Lower lobe of right lung (tissue), 2 donors: ENCODE measurements at regions not wholly inside any gene's neighbourhood (a gene's known extent, or its start where the extent isn't known, plus 50 kb on each side); places are given as distances from the start of the nearest gene placed in this dataset.

Experiments used
- ATAC-seq, 2 donors: fragments of 200-7000 bp; cut with Tn5 transposase; one replicate each; pipeline ENCODE4 v1.9.1; 2020 to 2022; ENCODE audit warnings: mild to moderate bottlenecking in 2 of 2, moderate library complexity in 2 of 2
- DNase-seq: peaks from one replicate; pipeline ENCODE4 v3.0.0-alpha.2; 2020
- H3K27ac ChIP-seq: fragments of 200-600 bp; one replicate; pipeline ENCODE4 v1.8.0; 2022
- H3K27me3 ChIP-seq: fragments of 200-600 bp; one replicate; pipeline ENCODE4 v1.8.0; 2022; ENCODE audit warnings: low read depth
- H3K36me3 ChIP-seq: fragments of 200-600 bp; one replicate; pipeline ENCODE4 v1.8.0; 2022; ENCODE audit warnings: mild to moderate bottlenecking
- H3K4me1 ChIP-seq: fragments of 200-600 bp; one replicate; pipeline ENCODE4 v1.8.0; 2022
- H3K4me3 ChIP-seq: fragments of 200-600 bp; one replicate; pipeline ENCODE4 v1.8.0; 2022; ENCODE audit warnings: mild to moderate bottlenecking
- H3K9me3 ChIP-seq: fragments of 200-600 bp; one replicate; pipeline ENCODE4 v1.8.0; 2022
- intact Hi-C: fragments of 100-400 bp; cut with DNase I; formaldehyde crosslinking; loops from one replicate; pipeline ENCODE4 v1.11.0; 2022
- TF ChIP-seq, protein P1 (sequence below): fragments of 200-600 bp; IDR thresholded peaks from one replicate; pipeline ENCODE4 v1.8.0; 2022; ENCODE audit warnings: antibody characterized with exemption, mild to moderate bottlenecking
- donor health status: DM: no; HTN: yes; CAD: no; lungs with severe emphysema.

DNA sequence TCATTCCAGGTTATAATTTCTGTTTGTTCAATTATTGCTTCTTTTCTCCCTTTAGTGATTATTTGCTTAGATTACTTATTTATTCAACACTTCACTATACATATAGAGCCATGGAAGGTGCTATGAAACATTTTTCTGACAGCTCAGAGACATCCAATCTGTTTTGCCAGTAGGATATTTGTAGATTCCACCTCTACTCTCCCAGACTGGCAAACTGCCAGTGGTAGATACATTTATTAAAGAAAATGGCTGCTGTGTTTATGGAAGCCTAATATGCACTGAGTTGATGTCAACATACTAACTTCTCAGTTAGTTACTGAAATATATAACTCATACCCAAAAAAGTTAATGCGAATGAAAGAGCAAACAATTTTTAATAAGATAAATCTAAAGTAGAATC, 348.6 kb downstream of the TRAM1L1 start:
- no peaks in the 10 kb centered on the region for H3K27me3 ChIP-seq
- H3K27ac ChIP-seq = no peak overlapping the region
- no peaks in the 10 kb centered on the region for H3K36me3 ChIP-seq
- DNase-seq (no peak), ATAC-seq (no peak)
- no peaks in the 10 kb centered on the region for H3K9me3 ChIP-seq
- TF ChIP-seq, protein P1, sequence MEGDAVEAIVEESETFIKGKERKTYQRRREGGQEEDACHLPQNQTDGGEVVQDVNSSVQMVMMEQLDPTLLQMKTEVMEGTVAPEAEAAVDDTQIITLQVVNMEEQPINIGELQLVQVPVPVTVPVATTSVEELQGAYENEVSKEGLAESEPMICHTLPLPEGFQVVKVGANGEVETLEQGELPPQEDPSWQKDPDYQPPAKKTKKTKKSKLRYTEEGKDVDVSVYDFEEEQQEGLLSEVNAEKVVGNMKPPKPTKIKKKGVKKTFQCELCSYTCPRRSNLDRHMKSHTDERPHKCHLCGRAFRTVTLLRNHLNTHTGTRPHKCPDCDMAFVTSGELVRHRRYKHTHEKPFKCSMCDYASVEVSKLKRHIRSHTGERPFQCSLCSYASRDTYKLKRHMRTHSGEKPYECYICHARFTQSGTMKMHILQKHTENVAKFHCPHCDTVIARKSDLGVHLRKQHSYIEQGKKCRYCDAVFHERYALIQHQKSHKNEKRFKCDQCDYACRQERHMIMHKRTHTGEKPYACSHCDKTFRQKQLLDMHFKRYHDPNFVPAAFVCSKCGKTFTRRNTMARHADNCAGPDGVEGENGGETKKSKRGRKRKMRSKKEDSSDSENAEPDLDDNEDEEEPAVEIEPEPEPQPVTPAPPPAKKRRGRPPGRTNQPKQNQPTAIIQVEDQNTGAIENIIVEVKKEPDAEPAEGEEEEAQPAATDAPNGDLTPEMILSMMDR = no peak
- intact Hi-C loops = no loop called here
- H3K4me1 ChIP-seq = no peaks in the 10 kb centered on the region
- no peak overlapping the region for H3K4me3 ChIP-seq

GRCh38 chr4:116734178-116734577, 351.2 kb downstream of the TRAM1L1 start:
- H3K27me3 ChIP-seq = no peaks in the 10 kb centered on the region
- no peaks in the 10 kb centered on the region for H3K9me3 ChIP-seq
- DNase-seq = no peak
- H3K4me3 ChIP-seq = no peak overlapping the region
- ATAC-seq = no peak
- intact Hi-C loops = no loop called here
- no peak overlapping the region for H3K27ac ChIP-seq
- no peaks in the 10 kb centered on the region for H3K4me1 ChIP-seq
- no peaks in the 10 kb centered on the region for H3K36me3 ChIP-seq
- TF ChIP-seq, protein P1 = no peak

- Histone ChIP-seq H3K9me3 (no peaks in the 10 kb centered on the region), H3K4me3 (no peak overlapping the region), H3K4me1 (no peaks in the 10 kb centered on the region), H3K27me3 (no peaks in the 10 kb centered on the region), H3K36me3 (no peaks in the 10 kb centered on the region), H3K27ac (no peak overlapping the region)
- TF ChIP-seq, protein P1 = no peak
- ATAC-seq (no peak), DNase-seq (no peak)
- intact Hi-C loops = no loop called here
Observed at GRCh38 chr4:116733370-116733769, 352.0 kb downstream of the TRAM1L1 start.

- Histone ChIP-seq H3K36me3 (no peaks in the 10 kb centered on the region), H3K4me1 (no peaks in the 10 kb centered on the region), H3K27ac (no peak overlapping the region), H3K9me3 (no peaks in the 10 kb centered on the region), H3K4me3 (no peak overlapping the region), H3K27me3 (no peaks in the 10 kb centered on the region)
- TF ChIP-seq, protein P1 = no peak
- intact Hi-C loops = no loop called here
- no peak for DNase-seq
- no peak for ATAC-seq
Observed at GRCh38 chr4:116726523-116726922, 358.9 kb downstream of the TRAM1L1 start.

DNA sequence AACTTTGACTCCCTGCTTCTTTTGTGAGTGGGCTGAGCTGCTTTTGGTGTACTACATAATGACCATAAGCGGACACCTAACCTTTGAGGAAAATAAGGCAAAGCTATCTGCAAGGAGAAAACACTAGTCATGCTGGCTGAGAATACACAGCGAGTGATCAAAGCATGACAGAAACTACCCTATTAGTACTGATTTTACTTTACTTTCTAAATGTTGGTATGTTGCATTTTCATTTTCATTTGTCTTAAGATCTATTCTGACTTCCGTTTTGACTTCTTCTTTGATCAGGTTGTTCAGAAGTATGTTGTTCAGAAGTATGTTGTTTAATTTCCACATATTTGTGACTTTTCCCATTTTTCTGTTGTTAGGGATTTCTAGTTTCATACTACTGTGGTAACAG, 361.1 kb downstream of the TRAM1L1 start:
- Histone ChIP-seq H3K4me3 (no peak overlapping the region), H3K9me3 (no peaks in the 10 kb centered on the region), H3K27ac (no peak overlapping the region), H3K4me1 (no peaks in the 10 kb centered on the region), H3K36me3 (no peaks in the 10 kb centered on the region), H3K27me3 (no peaks in the 10 kb centered on the region)
- ATAC-seq = no peak
- TF ChIP-seq, protein P1 = no peak
- intact Hi-C loops = no loop called here
- DNase-seq = no peak

- Histone ChIP-seq H3K9me3 (no peaks in the 10 kb centered on the region), H3K36me3 (no peaks in the 10 kb centered on the region), H3K4me1 (no peaks in the 10 kb centered on the region), H3K27me3 (no peaks in the 10 kb centered on the region), H3K27ac (no peak overlapping the region), H3K4me3 (no peak overlapping the region)
- no peak for DNase-seq
- intact Hi-C loops = no loop called here
- peak in 1 of 2 donors; percentile 30 for ATAC-seq
- TF ChIP-seq, protein P1 = no peak
Observed at GRCh38 chr4:116705466-116705865, 379.9 kb downstream of the TRAM1L1 start.
